GM12872 (cell line): ENCODE measurements at regions not wholly inside any gene's neighbourhood (a gene's known extent, or its start where the extent isn't known, plus 50 kb on each side); places are given as distances from the start of the nearest gene placed in this dataset.

ENCODE experiments used
- TF ChIP-seq, protein P1 (sequence below): IDR thresholded peaks from 3 replicates; pipeline ENCODE4 v1.5.1; 2011; ENCODE audit warnings: low read depth, mild to moderate bottlenecking, low read length, moderate library complexity; ENCODE audit not compliant: insufficient read depth

DNA sequence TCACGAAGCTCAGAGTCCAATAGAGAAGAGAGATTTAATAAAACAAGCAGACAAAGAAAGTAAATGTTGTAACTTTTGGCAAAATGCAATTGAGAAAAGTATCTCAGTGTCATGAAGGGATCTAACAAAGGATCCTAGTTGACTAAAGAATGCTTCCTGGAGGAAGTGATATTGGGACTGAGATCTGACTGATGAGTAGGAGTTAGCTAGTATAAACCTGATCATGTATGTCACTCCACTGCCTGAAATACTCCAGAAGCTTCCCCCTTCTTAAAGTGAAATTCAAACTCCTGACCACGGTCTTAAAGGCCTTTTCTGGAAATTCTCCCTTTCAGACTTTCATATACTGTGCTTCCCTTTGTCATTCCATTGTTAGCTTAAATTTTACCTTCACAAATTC, 1102.4 kb upstream of the ZEB2 start:
- TF ChIP-seq, protein P1, sequence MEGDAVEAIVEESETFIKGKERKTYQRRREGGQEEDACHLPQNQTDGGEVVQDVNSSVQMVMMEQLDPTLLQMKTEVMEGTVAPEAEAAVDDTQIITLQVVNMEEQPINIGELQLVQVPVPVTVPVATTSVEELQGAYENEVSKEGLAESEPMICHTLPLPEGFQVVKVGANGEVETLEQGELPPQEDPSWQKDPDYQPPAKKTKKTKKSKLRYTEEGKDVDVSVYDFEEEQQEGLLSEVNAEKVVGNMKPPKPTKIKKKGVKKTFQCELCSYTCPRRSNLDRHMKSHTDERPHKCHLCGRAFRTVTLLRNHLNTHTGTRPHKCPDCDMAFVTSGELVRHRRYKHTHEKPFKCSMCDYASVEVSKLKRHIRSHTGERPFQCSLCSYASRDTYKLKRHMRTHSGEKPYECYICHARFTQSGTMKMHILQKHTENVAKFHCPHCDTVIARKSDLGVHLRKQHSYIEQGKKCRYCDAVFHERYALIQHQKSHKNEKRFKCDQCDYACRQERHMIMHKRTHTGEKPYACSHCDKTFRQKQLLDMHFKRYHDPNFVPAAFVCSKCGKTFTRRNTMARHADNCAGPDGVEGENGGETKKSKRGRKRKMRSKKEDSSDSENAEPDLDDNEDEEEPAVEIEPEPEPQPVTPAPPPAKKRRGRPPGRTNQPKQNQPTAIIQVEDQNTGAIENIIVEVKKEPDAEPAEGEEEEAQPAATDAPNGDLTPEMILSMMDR: no peak

DNA sequence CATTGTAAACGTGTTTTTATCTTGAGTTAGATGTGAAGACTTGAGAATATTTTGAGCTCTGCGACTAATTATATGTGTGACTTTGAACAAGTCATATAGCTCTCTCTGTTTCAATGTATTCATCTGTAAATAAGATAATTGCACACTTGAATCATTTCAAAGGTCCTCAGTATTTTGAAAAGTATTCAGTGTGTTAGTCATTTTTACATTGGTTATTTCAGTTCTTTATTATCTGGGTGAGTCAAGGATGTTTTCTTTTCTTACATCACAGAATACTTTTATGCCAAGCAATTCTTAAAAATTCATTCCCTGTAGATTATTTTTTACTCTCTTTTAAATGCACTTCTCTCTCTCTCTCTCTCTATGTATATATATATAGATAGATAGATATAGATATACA, 1098.0 kb upstream of the ZEB2 start:
- TF ChIP-seq, protein P1: no peak

DNA sequence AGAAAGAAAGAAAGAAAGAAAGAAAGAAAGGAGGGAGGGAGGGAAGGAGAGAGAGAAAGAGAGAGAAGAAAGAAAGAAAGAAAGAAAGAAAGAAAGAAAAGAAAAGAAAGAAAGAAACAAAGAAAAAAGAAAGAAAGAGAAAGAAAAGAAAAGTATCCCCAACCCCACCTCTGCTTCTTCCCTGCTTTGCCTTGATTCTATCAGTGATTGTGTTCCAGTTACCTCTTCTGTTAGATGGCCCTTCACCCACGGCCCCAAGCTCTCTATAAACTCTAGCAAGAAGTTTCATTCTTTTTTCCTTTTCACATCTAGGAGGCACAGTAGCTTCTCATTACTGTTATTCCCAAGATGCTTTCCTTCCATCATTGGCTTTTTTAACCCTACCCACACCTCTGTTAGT, 1097.5 kb upstream of the ZEB2 start:
- TF ChIP-seq, protein P1: no peak

DNA sequence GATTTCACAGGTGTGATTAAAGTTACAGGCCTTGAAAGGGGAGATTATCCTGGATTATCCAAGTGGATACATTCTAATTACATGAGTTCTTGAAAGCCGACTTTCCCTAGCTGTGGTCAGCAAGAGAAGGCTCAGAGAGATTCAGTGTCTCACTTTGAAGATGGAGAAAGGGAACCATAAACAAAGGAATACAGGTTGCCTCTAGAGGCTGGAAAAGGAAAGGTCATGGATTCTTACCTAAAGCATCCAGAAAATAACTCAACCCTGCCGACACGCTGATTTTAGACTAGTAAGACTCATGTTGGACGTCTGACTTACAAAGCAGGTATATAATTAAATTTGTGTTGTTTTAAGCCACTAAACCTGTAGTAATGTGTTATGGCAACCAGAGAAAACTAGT, 1095.7 kb upstream of the ZEB2 start:
- TF ChIP-seq, protein P1: no peak

DNA sequence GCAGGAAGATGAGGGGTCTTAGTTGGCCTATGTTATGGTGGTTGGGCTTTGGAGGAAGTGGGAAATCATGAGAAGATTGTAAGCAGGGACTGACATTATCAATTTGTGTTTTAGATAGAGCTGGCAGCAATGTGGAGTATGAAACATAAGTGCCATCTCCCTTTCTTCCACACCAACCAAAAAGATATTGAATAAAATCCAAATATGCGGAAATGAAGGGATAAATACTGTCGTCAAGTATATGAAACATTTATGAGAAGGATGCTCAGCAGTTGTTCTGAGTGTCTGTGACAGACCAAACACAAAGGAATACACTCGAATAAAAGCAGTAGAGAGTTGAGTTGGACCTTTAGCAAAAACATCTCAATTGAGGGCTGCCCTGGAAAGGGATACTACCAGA, 1090.0 kb upstream of the ZEB2 start:
- TF ChIP-seq, protein P1: no peak

DNA sequence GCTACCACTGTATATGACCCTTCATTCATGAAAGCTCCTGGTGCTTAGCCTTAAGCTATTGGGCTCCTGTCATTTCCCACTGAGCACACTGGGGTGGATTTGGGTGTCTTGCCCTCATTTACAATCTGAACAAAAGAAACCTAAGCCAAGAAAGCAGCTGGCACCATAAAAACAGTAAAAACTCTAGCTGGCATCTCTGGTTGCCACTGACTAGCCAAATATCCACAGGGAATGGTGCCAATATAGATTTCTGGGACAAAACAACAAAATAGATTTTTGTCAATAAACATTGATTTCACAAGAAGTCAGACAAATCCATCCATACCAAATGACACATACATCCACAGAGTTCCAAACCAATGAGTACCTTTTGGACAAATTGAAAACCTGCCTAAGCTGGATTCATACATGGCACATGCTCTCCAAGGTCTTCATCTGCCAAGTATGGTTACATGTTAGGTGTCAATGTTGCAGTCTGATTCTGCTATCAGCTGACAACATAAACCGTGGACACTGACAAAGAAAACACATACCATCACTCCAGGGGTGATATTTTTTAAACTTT, 1081.5 kb upstream of the ZEB2 start:
- TF ChIP-seq, protein P1: no peak

DNA sequence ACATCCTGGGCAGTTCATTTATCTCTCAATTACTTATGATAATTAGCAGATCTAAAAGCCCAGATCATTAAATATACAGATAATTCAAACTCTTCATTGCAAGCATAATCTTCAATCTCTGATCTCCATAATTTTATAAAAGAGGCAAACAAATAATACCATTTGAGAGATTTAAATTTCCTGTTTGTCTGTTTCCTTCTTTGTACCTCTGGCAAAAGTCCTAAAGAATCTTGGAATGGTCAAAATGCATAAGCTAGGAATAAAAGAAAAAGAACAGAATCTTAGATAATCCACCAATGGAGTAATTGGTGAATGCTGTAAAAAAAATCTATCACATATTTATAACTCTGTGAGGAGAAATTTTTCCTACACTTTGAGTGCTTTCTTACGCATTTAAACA, 1080.9 kb upstream of the ZEB2 start:
- TF ChIP-seq, protein P1: no peak
